ENCODE measurements at regions not wholly inside any gene's neighbourhood (a gene's known extent, or its start where the extent isn't known, plus 50 kb on each side); places are given as distances from the start of the nearest gene placed in this dataset.

- TF ChIP-seq CTCF (IDR thresholded peaks at IDR 0.05) (no peak), POLR2A (IDR thresholded peaks at IDR 0.05) (no peak)
These were observed 279.2 kb upstream of the RPL38 start for GRCh38 chr17:73924114-73924908.

Measured in body of pancreas (tissue), 4 donors.